ENCODE measurements at regions not wholly inside any gene's neighbourhood (a gene's known extent, or its start where the extent isn't known, plus 50 kb on each side); places are given as distances from the start of the nearest gene placed in this dataset.

- Histone ChIP-seq H3K4me3 (ENCODE audit: low read depth in 1 of 2, low read length in 2 of 2) (no peak overlapping the region), H3K9me3 (ENCODE audit: control insufficient read depth in 2 of 2, insufficient read depth in 1 of 2, low read depth in 1 of 2, low read length in 1 of 2) (no peaks in the 10 kb centered on the region), H3K27me3 (ENCODE audit: control insufficient read depth in 1 of 2, insufficient read depth in 2 of 2, low read length in 2 of 2) (no peaks in the 10 kb centered on the region), H3K4me1 (ENCODE audit: control insufficient read depth in 2 of 2, insufficient read depth in 2 of 2, low read length in 1 of 2) (no peaks in the 10 kb centered on the region), H3K27ac (ENCODE audit: low read depth in 2 of 2, low read length in 1 of 2) (no peak overlapping the region), H3K36me3 (ENCODE audit: control insufficient read depth in 2 of 2, insufficient read depth in 2 of 2, low read length in 1 of 2) (no peaks in the 10 kb centered on the region)
These were observed 182.4 kb downstream of the SUCLG1 start for GRCh38 chr2:84276590-84277255.

DNA sequence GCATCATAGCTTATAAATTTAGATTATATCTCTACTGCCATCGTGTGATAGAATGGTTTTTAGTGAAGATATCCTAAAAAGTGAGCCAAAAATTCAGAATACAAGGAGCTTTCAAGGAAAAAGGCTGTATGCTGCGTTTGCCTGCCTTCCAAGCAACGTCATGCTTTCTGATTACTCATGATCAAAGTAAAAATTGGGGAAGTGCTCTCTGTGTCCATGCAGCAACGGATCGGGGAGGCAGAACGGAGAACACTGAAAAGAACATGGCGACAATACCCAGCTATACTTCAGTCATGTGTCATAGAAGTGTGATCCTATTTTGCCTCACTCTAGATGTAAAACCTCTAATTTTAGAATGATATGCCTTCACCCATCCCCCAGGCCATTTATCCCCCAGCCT is 185.7 kb downstream of the SUCLG1 start:
- 78 to 81% methylated on average over 7 of the region's 7 CpGs for WGBS, 2 donors
- Histone ChIP-seq H3K4me1 (ENCODE audit: control insufficient read depth in 2 of 2, insufficient read depth in 2 of 2, low read length in 1 of 2) (no peaks in the 10 kb centered on the region), H3K27ac (ENCODE audit: low read depth in 2 of 2, low read length in 1 of 2) (no peak overlapping the region), H3K9me3 (ENCODE audit: control insufficient read depth in 2 of 2, insufficient read depth in 1 of 2, low read depth in 1 of 2, low read length in 1 of 2) (no peaks in the 10 kb centered on the region), H3K27me3 (ENCODE audit: control insufficient read depth in 1 of 2, insufficient read depth in 2 of 2, low read length in 2 of 2) (no peaks in the 10 kb centered on the region), H3K36me3 (ENCODE audit: control insufficient read depth in 2 of 2, insufficient read depth in 2 of 2, low read length in 1 of 2) (no peaks in the 10 kb centered on the region), H3K4me3 (ENCODE audit: low read depth in 1 of 2, low read length in 2 of 2) (no peak overlapping the region)

GRCh38 chr2:84271977-84272376 is 187.1 kb downstream of the SUCLG1 start:
- Histone ChIP-seq H3K27me3 (ENCODE audit: control insufficient read depth in 1 of 2, insufficient read depth in 2 of 2, low read length in 2 of 2) (no peaks in the 10 kb centered on the region), H3K4me3 (ENCODE audit: low read depth in 1 of 2, low read length in 2 of 2) (no peak overlapping the region)
- WGBS, 2 donors, result 73 to 76% methylated on average over 3 of the region's 3 CpGs

DNA sequence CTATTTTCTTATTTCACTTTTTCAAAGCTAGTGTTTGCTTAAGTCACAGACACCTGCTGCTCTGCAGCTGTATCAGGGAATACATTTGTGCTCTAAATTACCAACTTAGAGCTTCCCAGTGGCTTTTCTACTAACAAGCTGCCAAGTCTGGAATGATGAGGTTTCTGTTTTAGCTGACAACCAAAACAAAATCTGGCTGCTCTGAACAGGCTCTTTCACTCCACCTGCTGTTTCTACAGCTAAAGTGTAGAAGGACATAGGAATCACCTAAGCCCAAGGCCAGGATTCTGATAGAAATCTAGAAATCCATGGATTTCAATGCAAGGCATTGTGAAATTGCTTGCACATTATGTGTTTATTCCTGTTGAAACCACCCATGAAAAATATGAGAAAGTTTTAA is 201.2 kb downstream of the SUCLG1 start:
- Histone ChIP-seq H3K4me3 (ENCODE audit: low read depth in 1 of 2, low read length in 2 of 2) (no peak overlapping the region), H3K36me3 (ENCODE audit: control insufficient read depth in 2 of 2, insufficient read depth in 2 of 2, low read length in 1 of 2) (no peaks in the 10 kb centered on the region), H3K27me3 (ENCODE audit: control insufficient read depth in 1 of 2, insufficient read depth in 2 of 2, low read length in 2 of 2) (no peaks in the 10 kb centered on the region), H3K4me1 (ENCODE audit: control insufficient read depth in 2 of 2, insufficient read depth in 2 of 2, low read length in 1 of 2) (no peaks in the 10 kb centered on the region), H3K9me3 (ENCODE audit: control insufficient read depth in 2 of 2, insufficient read depth in 1 of 2, low read depth in 1 of 2, low read length in 1 of 2) (no peaks in the 10 kb centered on the region), H3K27ac (ENCODE audit: low read depth in 2 of 2, low read length in 1 of 2) (no peak overlapping the region)

More at GRCh38 chr2:84271977-84272376, 187.1 kb downstream of the SUCLG1 start:
- Histone ChIP-seq H3K4me1 (ENCODE audit: control insufficient read depth in 2 of 2, insufficient read depth in 2 of 2, low read length in 1 of 2) (no peaks in the 10 kb centered on the region), H3K27ac (ENCODE audit: low read depth in 2 of 2, low read length in 1 of 2) (no peak overlapping the region), H3K9me3 (ENCODE audit: control insufficient read depth in 2 of 2, insufficient read depth in 1 of 2, low read depth in 1 of 2, low read length in 1 of 2) (no peaks in the 10 kb centered on the region), H3K36me3 (ENCODE audit: control insufficient read depth in 2 of 2, insufficient read depth in 2 of 2, low read length in 1 of 2) (no peaks in the 10 kb centered on the region)

DNA sequence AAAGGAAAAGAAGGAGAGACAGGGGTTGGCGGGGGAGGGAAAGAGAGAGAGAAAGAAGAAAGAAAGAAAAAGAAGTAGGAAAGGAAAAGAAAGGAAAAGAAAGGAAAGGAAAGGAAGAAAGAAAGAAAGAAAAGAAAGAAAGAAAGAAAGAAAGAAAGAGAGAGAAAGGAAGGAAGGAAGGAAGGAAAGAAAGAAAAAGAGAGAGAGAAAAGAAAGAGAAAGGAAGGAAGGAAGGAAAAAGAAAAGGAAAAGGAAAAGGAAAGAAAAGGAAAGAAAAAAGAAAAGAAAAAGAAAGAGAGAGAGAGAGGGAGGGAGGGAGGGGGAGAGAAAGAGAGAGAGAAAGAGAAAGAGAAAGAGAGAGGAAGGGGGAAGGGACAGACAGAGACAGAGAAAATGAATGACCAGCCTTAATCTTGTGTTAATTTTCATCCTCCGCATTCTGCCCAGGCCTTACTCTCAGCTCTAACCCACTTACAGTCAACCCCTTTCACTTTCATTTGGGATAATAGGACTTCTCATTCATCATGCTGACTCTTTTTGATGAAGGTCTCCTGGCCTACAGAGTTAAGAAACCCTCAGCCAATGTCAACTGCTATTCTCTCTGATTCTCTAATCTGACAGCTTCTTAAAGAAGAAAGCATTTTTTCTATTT is 207.3 kb downstream of the SUCLG1 start:
- H3K36me3 ChIP-seq (ENCODE audit: control insufficient read depth in 2 of 2, insufficient read depth in 2 of 2, low read length in 1 of 2), result no peaks in the 10 kb centered on the region
- 82 to 96% methylated on average over 2 of the region's 2 CpGs for WGBS, 2 donors
- no peak overlapping the region for H3K27ac ChIP-seq (ENCODE audit: low read depth in 2 of 2, low read length in 1 of 2)
- H3K4me1 ChIP-seq (ENCODE audit: control insufficient read depth in 2 of 2, insufficient read depth in 2 of 2, low read length in 1 of 2), result no peaks in the 10 kb centered on the region
- no peaks in the 10 kb centered on the region for H3K27me3 ChIP-seq (ENCODE audit: control insufficient read depth in 1 of 2, insufficient read depth in 2 of 2, low read length in 2 of 2)
- no peak overlapping the region for H3K4me3 ChIP-seq (ENCODE audit: low read depth in 1 of 2, low read length in 2 of 2)
- H3K9me3 ChIP-seq (ENCODE audit: control insufficient read depth in 2 of 2, insufficient read depth in 1 of 2, low read depth in 1 of 2, low read length in 1 of 2), result peaks cover 0 to 2% of the 10 kb centered on the region in 2 donors

DNA sequence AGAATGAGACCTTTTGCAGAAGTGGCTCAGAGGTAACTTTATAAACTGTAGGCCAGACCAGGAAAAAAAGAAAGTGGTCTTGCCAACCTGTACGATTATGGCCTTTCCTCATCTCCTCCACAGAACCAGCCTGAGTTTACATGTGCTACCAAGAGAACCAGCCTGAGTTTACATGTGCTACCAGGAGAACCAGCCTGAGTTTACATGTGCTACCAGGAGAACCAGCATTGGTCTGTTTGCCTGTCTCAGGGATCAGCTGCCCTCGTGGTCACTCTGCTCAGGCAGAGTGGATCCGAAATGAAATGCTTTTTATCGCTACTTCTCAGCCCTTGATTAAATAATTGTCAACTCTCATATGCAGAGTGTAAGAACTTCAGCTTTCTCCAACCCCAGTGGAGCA is 209.9 kb downstream of the SUCLG1 start:
- H3K4me3 ChIP-seq (ENCODE audit: low read depth in 1 of 2, low read length in 2 of 2), result no peak overlapping the region
- 86 to 89% methylated on average over 4 of the region's 4 CpGs for WGBS, 2 donors

GRCh38 chr2:84247532-84247931 is 211.5 kb downstream of the SUCLG1 start:
- Histone ChIP-seq H3K27me3 (ENCODE audit: control insufficient read depth in 1 of 2, insufficient read depth in 2 of 2, low read length in 2 of 2) (no peaks in the 10 kb centered on the region), H3K9me3 (ENCODE audit: control insufficient read depth in 2 of 2, insufficient read depth in 1 of 2, low read depth in 1 of 2, low read length in 1 of 2) (peaks cover 0 to 2% of the 10 kb centered on the region in 2 donors), H3K27ac (ENCODE audit: low read depth in 2 of 2, low read length in 1 of 2) (no peak overlapping the region), H3K36me3 (ENCODE audit: control insufficient read depth in 2 of 2, insufficient read depth in 2 of 2, low read length in 1 of 2) (no peaks in the 10 kb centered on the region), H3K4me1 (ENCODE audit: control insufficient read depth in 2 of 2, insufficient read depth in 2 of 2, low read length in 1 of 2) (no peaks in the 10 kb centered on the region), H3K4me3 (ENCODE audit: low read depth in 1 of 2, low read length in 2 of 2) (no peak overlapping the region)
- WGBS, 2 donors, result 31 to 39% methylated on average over 3 of the region's 3 CpGs

More for the DNA sequence above, 209.9 kb downstream of the SUCLG1 start:
- Histone ChIP-seq H3K27ac (ENCODE audit: low read depth in 2 of 2, low read length in 1 of 2) (no peak overlapping the region), H3K4me1 (ENCODE audit: control insufficient read depth in 2 of 2, insufficient read depth in 2 of 2, low read length in 1 of 2) (no peaks in the 10 kb centered on the region), H3K27me3 (ENCODE audit: control insufficient read depth in 1 of 2, insufficient read depth in 2 of 2, low read length in 2 of 2) (no peaks in the 10 kb centered on the region), H3K9me3 (ENCODE audit: control insufficient read depth in 2 of 2, insufficient read depth in 1 of 2, low read depth in 1 of 2, low read length in 1 of 2) (peaks cover 0 to 2% of the 10 kb centered on the region in 2 donors), H3K36me3 (ENCODE audit: control insufficient read depth in 2 of 2, insufficient read depth in 2 of 2, low read length in 1 of 2) (no peaks in the 10 kb centered on the region)

- H3K9me3 ChIP-seq (ENCODE audit: control insufficient read depth in 2 of 2, insufficient read depth in 1 of 2, low read depth in 1 of 2, low read length in 1 of 2), result no peaks in the 10 kb centered on the region
- no peaks in the 10 kb centered on the region for H3K36me3 ChIP-seq (ENCODE audit: control insufficient read depth in 2 of 2, insufficient read depth in 2 of 2, low read length in 1 of 2)
- no peak overlapping the region for H3K27ac ChIP-seq (ENCODE audit: low read depth in 2 of 2, low read length in 1 of 2)
- no peaks in the 10 kb centered on the region for H3K27me3 ChIP-seq (ENCODE audit: control insufficient read depth in 1 of 2, insufficient read depth in 2 of 2, low read length in 2 of 2)
- H3K4me1 ChIP-seq (ENCODE audit: control insufficient read depth in 2 of 2, insufficient read depth in 2 of 2, low read length in 1 of 2), result no peaks in the 10 kb centered on the region
- WGBS, 2 donors, result 50 to 61% methylated on average over 9 of the region's 9 CpGs
- H3K4me3 ChIP-seq (ENCODE audit: low read depth in 1 of 2, low read length in 2 of 2), result no peak overlapping the region
These were observed 215.0 kb downstream of the SUCLG1 start for GRCh38 chr2:84243788-84244733.

DNA sequence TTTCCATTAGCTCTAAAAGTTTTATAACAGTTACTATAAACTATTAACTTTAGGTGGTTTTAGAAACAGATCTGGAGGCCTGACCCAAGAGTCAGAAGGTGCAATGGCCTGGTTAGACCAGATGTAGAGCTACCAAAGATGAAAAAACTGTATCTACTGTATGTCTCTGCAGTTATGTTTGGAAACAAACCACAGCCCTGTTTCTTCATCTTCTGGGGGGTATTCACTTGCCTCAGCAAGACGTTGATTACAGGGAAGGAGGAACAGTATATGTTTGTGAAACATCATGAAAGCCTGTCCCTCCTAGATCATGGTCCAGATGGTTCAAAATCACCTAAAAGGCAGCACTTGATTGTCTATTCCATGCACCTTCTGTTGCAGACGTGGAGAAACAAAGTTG is 220.2 kb downstream of the SUCLG1 start:
- Histone ChIP-seq H3K4me3 (ENCODE audit: low read depth in 1 of 2, low read length in 2 of 2) (no peak overlapping the region), H3K36me3 (ENCODE audit: control insufficient read depth in 2 of 2, insufficient read depth in 2 of 2, low read length in 1 of 2) (no peaks in the 10 kb centered on the region), H3K27me3 (ENCODE audit: control insufficient read depth in 1 of 2, insufficient read depth in 2 of 2, low read length in 2 of 2) (no peaks in the 10 kb centered on the region), H3K4me1 (ENCODE audit: control insufficient read depth in 2 of 2, insufficient read depth in 2 of 2, low read length in 1 of 2) (no peaks in the 10 kb centered on the region), H3K27ac (ENCODE audit: low read depth in 2 of 2, low read length in 1 of 2) (no peak overlapping the region), H3K9me3 (ENCODE audit: control insufficient read depth in 2 of 2, insufficient read depth in 1 of 2, low read depth in 1 of 2, low read length in 1 of 2) (no peaks in the 10 kb centered on the region)
- 37 to 40% methylated on average over 2 of the region's 2 CpGs for WGBS, 2 donors

Measured in esophagus (tissue), 2 donors.